Skeletal muscle tissue (tissue), 3 donors: ENCODE measurements at regions not wholly inside any gene's neighbourhood (a gene's known extent, or its start where the extent isn't known, plus 50 kb on each side); places are given as distances from the start of the nearest gene placed in this dataset.

ENCODE experiments used
- H3K27ac ChIP-seq: one replicate; pipeline ENCODE4 v1.7.0; 2013; ENCODE audit warnings: mild to moderate bottlenecking, low read depth, low read length, inconsistent platforms
- H3K27me3 ChIP-seq, 3 donors: one replicate each; pipeline ENCODE4 v1.7.0; 2013; ENCODE audit warnings: low read length in 3 of 3; ENCODE audit not compliant: control insufficient read depth in 3 of 3, insufficient read depth in 3 of 3
- H3K36me3 ChIP-seq, 3 donors: one replicate each; pipeline ENCODE4 v1.7.0; 2013; ENCODE audit warnings: low read length in 3 of 3; ENCODE audit not compliant: control insufficient read depth in 3 of 3, insufficient read depth in 3 of 3
- H3K4me1 ChIP-seq, 3 donors: one replicate each; pipeline ENCODE4 v1.7.0; 2013; ENCODE audit warnings: low read length in 3 of 3, mild to moderate bottlenecking in 3 of 3; ENCODE audit not compliant: control insufficient read depth in 3 of 3, insufficient read depth in 3 of 3
- H3K4me3 ChIP-seq, 3 donors: one replicate each; pipeline ENCODE4 v1.7.0; 2013; ENCODE audit warnings: low read length in 3 of 3
- H3K9ac ChIP-seq, 3 donors: one replicate each; pipeline ENCODE4 v1.7.0; 2013; ENCODE audit warnings: low read length in 3 of 3, mild to moderate bottlenecking in 3 of 3, moderate library complexity in 2 of 3, low read depth in 1 of 3
- H3K9me3 ChIP-seq, 3 donors: one replicate each; pipeline ENCODE4 v1.7.0; 2013; ENCODE audit warnings: low read length in 3 of 3; ENCODE audit not compliant: control insufficient read depth in 3 of 3
- donor health status: Osteomylitis.

DNA sequence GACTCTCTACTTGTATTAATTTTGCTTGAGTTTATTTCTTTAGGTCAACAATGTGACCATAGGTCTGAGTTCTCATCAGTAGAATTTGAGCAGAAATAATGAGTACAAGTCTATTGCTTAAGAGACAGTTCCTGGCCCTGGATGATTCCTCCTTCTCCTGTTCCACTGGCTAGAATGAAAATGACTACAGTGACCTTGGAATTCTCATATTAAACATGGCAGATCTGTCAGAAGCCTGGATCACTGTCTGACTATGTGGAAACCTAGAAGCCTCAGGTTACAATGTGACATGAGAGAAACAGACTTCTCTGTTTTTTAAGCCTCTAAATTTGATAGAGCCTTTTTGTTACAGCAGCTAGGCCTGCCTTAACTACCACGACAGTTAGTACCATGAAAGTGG, 82.9 kb upstream of the MED14 start:
- Histone ChIP-seq H3K4me3 (no peak overlapping the region), H3K27me3 (no peaks in the 10 kb centered on the region), H3K9me3 (peaks cover 0 to 3% (median 0%) of the 10 kb centered on the region in 3 donors), H3K27ac (no peak overlapping the region), H3K4me1 (no peaks in the 10 kb centered on the region), H3K9ac (no peak overlapping the region), H3K36me3 (no peaks in the 10 kb centered on the region)

DNA sequence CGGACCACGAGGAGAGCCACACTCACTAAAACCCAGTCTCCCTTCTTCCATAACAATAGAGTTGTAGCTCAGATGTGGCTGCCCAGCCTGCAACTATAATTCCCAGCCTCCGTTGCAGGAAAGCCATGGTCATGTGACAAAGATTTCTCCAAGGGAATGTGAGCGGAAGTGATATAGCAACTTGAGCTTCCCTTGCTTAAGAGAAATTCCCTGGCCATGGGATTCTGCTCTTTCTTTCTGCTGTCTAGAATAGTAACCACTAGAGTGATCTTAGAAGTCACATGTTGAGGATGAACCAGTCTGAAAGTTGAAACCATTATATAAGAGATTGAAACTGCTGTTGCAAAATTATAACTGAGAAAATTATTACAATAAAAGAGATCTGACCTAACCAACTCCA, 86.4 kb upstream of the MED14 start:
- no peaks in the 10 kb centered on the region for H3K4me1 ChIP-seq
- no peak overlapping the region for H3K9ac ChIP-seq
- H3K27ac ChIP-seq: no peak overlapping the region
- H3K27me3 ChIP-seq: no peaks in the 10 kb centered on the region
- no peaks in the 10 kb centered on the region for H3K36me3 ChIP-seq
- no peaks in the 10 kb centered on the region for H3K9me3 ChIP-seq
- no peak overlapping the region for H3K4me3 ChIP-seq

DNA sequence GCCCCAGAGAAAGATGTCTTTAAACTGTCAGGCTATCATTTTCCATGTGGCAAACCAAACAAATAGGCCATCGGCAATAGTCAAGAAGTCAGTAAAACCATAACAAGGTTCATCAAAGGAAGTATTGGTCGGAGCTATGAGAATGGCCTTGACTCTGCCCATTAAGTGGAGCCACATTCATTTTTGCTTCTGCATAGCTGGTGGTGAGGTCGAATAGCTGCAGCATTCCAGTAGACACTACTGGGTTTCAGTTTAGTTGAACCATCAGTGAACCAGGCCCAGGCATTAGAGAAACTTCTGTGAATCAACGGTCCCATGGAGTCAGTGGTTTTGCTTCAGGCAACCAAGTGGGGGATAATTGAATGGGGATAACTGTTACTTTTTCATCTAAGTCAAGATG, 92.0 kb upstream of the MED14 start:
- H3K36me3 ChIP-seq: no peaks in the 10 kb centered on the region
- H3K27me3 ChIP-seq: no peaks in the 10 kb centered on the region
- no peak overlapping the region for H3K4me3 ChIP-seq
- H3K27ac ChIP-seq: no peak overlapping the region
- H3K4me1 ChIP-seq: no peaks in the 10 kb centered on the region
- H3K9me3 ChIP-seq: no peaks in the 10 kb centered on the region
- no peak overlapping the region for H3K9ac ChIP-seq

DNA sequence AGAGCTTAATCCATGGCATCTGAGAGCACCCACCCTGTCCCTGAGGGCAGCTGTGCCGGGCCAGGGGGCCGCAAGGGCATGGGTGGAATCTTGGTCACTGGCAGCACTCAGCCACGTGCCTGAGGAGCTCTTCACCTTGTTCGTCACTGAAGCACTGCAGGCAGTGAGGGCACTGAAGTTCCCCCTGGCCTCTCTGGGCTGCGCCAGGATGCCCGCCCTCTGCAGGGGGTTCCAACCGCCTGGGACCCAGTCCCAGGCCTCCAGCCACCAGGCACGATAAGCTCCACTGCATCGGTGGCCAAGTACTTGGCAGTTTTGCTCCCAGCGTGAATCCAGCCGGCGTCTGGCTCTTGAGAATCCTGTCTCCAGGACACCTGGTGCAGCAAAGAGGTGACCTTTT, 96.4 kb upstream of the MED14 start:
- H3K9ac ChIP-seq: no peak overlapping the region
- no peak overlapping the region for H3K27ac ChIP-seq
- H3K4me1 ChIP-seq: no peaks in the 10 kb centered on the region
- no peaks in the 10 kb centered on the region for H3K27me3 ChIP-seq
- no peak overlapping the region for H3K4me3 ChIP-seq
- no peaks in the 10 kb centered on the region for H3K36me3 ChIP-seq
- no peaks in the 10 kb centered on the region for H3K9me3 ChIP-seq

DNA sequence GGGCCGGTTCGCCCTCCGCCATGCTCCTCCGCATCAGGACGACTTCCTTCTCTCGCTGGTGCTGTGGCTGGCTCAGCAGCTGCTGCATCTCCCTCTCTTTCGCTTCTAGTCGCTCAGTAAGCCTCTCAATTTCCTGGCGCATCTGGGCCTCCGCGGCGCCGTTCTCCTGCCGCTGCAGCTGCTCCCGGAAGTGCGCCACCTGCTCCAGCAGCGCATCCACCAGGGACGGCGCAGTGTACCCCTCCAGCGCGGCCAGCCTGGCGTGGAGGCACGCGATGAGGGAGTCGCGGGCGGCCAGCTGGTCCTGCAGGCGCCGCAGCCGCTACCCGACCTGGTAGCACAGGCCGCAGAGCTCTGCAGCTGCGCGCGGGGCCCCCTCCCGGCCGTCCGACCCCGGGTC, 97.4 kb upstream of the MED14 start:
- no peaks in the 10 kb centered on the region for H3K9me3 ChIP-seq
- no peaks in the 10 kb centered on the region for H3K4me1 ChIP-seq
- H3K9ac ChIP-seq: no peak overlapping the region
- no peaks in the 10 kb centered on the region for H3K27me3 ChIP-seq
- no peak overlapping the region for H3K27ac ChIP-seq
- H3K4me3 ChIP-seq: no peak overlapping the region
- H3K36me3 ChIP-seq: no peaks in the 10 kb centered on the region

DNA sequence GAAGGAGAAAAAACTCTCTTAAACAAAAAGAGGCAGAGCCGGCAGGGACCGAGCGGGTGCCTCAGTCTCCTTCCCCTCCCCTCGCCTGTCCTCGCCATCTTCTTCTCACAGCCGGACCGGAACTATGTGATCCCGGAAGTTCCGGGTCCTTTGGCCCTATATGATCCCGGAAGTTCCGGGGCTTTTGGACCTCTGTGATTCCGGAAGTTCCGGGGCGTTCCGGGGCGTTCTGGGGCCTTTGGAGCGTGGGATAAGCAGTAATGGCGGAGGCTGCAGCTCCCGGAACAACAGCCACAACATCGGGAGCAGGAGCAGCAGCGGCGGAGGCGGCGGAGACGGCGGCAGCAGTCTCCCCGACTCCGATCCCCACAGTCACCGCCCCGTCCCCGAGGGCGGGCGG, 98.9 kb upstream of the MED14 start:
- H3K9ac ChIP-seq: no peak overlapping the region
- no peak overlapping the region for H3K4me3 ChIP-seq
- no peak overlapping the region for H3K27ac ChIP-seq
- no peaks in the 10 kb centered on the region for H3K27me3 ChIP-seq
- H3K9me3 ChIP-seq: no peaks in the 10 kb centered on the region
- no peaks in the 10 kb centered on the region for H3K4me1 ChIP-seq
- H3K36me3 ChIP-seq: no peaks in the 10 kb centered on the region

DNA sequence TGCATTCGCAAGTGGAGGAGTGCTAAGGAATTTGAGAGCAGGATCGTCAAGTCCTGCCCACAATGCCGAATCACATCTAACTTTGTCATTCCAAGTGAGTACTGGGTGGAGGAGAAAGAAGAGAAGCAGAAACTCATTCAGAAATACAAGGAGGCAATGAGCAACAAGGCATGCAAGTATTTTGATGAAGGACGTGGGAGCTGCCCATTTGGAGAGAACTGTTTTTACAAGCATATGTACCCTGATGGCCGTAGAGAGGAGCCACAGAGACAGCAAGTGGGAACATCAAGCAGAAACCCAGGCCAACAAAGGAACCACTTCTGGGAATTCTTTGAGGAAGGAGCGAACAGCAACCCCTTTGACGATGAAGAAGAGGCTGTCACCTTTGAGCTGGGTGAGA, 100.2 kb upstream of the MED14 start:
- no peaks in the 10 kb centered on the region for H3K4me1 ChIP-seq
- no peaks in the 10 kb centered on the region for H3K27me3 ChIP-seq
- H3K9me3 ChIP-seq: peaks cover 0 to 6% (median 0%) of the 10 kb centered on the region in 3 donors
- H3K4me3 ChIP-seq: no peak overlapping the region
- no peaks in the 10 kb centered on the region for H3K36me3 ChIP-seq
- no peak overlapping the region for H3K9ac ChIP-seq
- H3K27ac ChIP-seq: no peak overlapping the region

DNA sequence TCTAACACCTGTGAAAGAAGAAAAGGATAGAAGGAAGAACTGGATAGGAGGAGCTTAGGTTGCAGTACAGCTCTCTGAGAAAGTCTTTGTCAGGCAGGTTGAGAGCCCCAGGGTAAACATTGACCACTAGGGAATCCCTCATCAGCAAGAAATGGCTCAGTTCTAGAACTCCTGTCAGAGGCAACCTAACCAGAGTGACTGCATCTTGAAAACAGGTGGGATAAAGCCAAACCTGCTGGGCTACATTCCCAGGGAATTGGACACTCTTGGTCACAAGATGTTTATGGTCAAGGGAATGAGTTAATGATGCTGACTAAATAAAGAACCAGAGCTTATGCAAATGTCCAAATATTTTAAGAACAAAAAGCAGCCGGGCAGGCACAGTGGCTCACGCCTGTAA, 108.3 kb upstream of the MED14 start:
- Histone ChIP-seq H3K27me3 (no peaks in the 10 kb centered on the region), H3K9ac (no peak overlapping the region), H3K27ac (no peak overlapping the region), H3K4me1 (peaks cover 0 to 6% (median 0%) of the 10 kb centered on the region in 3 donors), H3K9me3 (peaks cover 2 to 11% (median 2%) of the 10 kb centered on the region in 3 donors), H3K36me3 (no peaks in the 10 kb centered on the region), H3K4me3 (no peak overlapping the region)

DNA sequence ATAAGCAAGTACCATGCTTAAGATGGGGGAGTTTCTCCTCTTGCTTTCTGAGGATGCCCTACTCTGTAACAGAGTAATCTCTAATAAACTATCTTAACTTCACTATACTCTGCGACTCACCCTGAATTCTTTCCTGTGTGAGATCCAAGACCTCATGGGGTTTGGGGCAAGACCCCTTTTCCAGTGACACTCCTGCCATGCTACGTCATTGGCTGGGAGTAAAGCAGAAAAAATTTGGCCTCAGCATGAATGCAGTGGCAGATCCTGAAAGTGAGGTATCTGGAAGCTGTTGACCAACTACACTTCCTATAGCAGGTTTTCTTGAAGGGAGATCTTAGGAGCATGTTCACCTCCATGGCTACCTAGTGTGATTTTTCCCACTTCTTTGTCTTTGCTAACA, 109.1 kb upstream of the MED14 start:
- H3K36me3 ChIP-seq: no peaks in the 10 kb centered on the region
- no peak overlapping the region for H3K4me3 ChIP-seq
- peaks cover 0 to 6% (median 0%) of the 10 kb centered on the region in 3 donors for H3K4me1 ChIP-seq
- no peaks in the 10 kb centered on the region for H3K27me3 ChIP-seq
- no peak overlapping the region for H3K27ac ChIP-seq
- H3K9me3 ChIP-seq: peaks cover 2 to 11% (median 2%) of the 10 kb centered on the region in 3 donors
- no peak overlapping the region for H3K9ac ChIP-seq

DNA sequence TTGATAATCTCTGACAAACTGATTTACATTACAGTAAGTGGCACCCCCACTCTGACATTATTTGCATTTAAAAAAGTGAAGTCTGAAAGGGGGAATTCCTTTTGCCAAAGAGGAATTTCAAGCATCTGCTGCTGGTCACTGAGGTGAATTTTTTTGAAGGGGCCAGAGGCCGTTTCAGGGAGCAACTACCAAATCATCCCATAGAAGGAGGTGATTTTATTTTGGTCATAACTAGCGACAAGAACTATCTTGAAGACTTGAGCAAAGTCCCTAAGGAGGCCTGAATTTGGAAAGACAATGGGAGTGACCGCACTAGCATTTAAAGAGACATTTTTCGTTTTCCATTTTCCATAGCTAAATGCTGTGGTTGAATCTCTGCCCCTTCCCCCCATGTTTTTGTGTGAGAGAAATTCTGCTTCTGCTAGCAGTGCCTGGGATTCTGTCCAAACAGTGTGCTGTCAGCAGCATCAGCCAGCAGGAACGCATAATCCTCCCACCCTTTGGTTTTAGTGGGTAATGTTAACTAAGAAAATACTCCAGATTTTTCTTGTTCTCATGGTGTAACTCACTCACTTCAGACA, 110.1 kb upstream of the MED14 start:
- H3K9me3 ChIP-seq: peaks cover 2 to 6% (median 2%) of the 10 kb centered on the region in 3 donors
- peaks cover 0 to 6% (median 0%) of the 10 kb centered on the region in 3 donors for H3K4me1 ChIP-seq
- H3K27ac ChIP-seq: no peak overlapping the region
- H3K4me3 ChIP-seq: peak overlapping the region in 1 of 3 donors; percentile 14
- H3K27me3 ChIP-seq: peaks cover 0 to 2% (median 0%) of the 10 kb centered on the region in 3 donors
- no peaks in the 10 kb centered on the region for H3K36me3 ChIP-seq
- peak overlapping the region in 2 of 3 donors; percentile 10 to 16 for H3K9ac ChIP-seq
